HG03196 (cell line): ENCODE measurements at regions not wholly inside any gene's neighbourhood (a gene's known extent, or its start where the extent isn't known, plus 50 kb on each side); places are given as distances from the start of the nearest gene placed in this dataset.

Source experiments
- ATAC-seq: cut with Tn5 transposase; IDR thresholded peaks from one replicate; pipeline ENCODE4 v1.9.1; 2021; ENCODE audit not compliant: unreplicated experiment

DNA sequence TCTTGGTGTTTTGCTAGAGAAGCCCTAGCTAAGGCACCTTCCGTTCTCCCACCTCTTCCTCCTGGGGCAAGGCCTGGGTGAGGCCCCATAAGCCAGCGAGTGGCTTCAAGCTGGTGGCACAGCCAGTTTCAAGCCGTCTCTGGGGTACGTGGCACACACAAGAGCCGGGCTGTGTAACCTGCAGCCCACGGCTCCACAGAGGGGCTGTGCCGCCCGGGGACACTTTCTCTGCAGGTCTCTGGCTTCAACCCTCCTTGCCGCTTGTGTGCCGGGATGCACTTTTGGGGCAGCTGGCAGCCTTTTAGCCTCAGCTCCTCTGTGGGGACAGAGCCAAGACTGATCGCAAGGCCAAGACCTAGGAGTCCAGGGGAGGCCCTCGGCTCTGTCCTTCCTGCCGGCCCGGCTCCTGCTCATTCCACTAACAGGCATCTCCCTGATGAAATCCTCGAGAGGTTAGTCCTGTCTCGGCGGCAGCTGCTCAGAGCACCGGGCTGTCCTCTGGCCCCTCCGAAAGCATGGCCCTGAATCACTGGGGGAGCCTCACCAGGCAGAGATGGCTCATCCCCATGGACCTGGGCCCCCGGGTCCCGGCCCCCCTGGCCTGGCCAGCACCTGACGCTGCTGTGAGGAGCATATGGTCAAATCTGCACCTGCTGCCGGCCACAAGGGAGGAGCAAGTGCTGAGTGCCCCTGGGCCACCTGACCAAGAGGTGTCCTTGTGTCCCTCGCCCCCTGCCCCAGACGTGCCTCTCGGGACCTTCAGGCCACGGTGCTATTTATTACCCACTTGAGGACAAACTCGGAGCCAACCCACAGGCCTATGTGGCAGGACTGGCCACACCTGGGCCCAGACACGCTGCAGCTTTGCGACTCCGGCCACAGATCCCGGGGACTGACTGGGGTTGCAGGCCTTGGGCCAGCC lies 98.5 kb downstream of the METRNL start:
- no peak for ATAC-seq

DNA sequence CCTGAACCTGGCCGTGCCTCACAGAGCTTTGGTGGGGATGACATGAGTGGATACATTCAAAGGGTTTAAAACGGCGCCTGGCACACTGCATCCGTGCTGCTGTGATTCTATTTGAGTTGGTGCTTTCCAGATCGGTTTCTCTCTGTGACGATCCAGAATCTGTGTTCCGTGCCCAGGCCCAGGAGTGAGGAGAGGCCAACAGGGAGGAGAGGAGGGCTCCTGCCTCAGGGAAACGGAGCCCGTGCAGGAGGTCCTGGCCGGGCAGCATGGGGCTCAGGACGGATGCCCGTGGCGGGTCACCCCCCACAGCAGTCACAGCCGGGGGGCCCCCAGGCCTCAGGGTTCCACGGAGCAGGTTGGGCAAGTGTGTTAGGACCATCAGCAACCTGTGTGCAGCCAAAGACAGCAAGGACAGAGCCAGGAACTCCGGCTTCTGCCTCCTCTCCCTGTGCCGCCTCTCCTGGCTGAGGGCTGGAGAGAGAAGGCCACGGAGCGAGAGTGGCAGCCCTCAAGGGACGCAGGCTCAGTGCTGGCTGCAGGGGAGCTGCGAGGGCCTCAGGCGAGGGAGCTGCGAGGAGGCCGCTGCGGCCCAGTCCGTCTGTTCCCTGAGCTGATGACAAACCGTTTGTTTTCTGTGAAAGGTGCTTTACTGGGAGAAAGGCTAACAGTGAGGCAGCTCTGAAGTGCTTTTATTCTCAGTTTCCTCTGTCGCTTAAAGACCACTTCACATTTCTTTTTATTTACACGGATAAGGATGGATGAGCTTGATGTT lies 99.3 kb downstream of the METRNL start:
- ATAC-seq: no peak

DNA sequence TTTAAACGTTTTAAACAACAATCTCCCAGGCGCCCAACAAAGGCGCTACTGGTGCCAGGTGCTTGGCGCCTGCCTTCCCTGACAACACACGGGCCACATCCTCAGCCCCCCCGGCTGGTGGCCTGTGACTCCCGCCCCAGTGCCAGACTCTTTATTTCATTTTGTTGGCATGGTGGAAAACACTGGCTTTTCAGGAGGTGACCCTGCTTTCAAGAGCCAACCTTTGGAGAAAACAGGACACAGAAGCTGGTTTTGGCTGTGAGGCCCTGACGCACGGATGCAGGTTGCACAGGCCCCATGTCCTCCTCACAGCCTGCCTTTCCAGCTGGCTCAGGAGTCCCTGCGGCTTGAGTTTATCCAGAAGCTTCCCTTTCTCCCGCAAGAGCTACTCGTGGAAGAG lies 100.0 kb downstream of the METRNL start:
- ATAC-seq: no peak

DNA sequence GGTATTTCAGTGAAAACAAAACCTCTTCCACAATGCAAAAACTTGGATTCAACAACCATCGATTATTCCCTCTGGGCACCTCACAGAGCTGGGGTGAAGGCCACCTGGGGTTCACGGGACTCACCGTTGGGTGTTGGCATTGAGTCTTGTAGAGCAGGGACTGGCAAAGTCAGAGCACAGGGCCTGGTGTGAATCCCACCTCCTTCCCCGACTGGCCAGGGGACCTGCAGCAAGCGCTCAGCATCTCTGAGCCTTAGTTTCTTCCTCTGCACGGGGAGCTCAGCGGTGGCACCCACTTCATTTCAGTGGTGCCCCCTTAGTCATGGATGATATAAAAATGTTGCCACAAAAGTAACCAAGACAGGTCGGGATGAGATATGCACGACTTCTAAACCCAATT lies 100.4 kb downstream of the METRNL start:
- ATAC-seq: no peak

DNA sequence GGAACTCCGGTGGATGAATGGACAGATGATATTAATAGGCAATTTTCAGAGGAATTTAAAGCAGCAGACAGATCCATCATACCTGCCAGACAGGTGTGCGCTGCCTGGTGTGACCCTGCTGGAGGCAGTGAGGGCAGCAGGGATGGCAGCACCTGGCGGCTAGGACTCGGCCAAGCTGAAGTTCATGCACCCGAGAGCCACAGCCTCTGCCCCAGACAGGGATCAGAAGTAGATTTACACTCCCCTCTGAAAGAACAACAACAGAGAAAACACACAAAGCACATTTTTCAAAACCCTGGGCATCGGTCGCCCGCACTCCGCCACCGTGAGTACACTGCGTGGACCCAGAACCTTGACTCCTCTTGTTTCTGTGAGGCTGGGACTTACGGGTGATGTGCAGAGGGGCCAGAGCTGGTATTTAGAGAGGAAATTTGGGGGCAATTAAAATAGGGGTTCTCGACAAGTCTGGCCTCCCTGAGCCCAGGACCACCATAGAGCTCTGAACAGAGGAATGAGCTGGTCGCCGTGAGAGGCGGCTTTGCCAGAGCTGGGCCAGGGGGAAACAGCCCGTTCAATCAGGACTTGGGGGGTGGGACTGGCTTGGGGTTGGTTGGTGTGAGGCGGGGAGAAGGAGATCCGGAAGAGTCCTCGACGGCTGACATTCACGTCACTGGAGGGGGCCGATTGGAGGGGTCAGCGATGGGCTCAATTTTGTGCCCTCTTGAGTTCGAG lies 101.0 kb downstream of the METRNL start:
- ATAC-seq: no peak

DNA sequence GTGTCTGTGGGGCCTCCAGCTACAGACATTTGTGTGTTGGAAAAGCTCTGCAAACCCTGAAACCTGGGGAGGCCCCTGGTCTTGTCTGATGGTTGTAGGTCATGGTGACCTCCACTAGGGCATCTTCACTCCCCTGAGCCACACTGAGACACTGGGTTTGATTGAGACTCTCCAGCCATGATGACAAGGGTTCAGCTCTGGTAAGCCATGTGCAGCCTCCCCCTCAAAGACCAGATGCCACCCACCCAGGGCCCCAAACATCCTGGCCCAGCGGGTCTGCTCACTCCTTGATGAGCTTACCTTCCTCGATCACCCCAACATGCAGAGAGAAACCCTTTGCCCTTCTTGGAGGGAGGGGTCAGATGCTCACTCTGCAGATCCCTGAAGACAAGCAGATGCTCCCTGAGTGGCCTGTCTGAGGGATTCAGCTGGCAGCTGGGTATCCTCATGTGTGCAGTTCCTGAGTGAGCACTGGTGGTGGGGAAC lies 101.6 kb downstream of the METRNL start:
- ATAC-seq: no peak

DNA sequence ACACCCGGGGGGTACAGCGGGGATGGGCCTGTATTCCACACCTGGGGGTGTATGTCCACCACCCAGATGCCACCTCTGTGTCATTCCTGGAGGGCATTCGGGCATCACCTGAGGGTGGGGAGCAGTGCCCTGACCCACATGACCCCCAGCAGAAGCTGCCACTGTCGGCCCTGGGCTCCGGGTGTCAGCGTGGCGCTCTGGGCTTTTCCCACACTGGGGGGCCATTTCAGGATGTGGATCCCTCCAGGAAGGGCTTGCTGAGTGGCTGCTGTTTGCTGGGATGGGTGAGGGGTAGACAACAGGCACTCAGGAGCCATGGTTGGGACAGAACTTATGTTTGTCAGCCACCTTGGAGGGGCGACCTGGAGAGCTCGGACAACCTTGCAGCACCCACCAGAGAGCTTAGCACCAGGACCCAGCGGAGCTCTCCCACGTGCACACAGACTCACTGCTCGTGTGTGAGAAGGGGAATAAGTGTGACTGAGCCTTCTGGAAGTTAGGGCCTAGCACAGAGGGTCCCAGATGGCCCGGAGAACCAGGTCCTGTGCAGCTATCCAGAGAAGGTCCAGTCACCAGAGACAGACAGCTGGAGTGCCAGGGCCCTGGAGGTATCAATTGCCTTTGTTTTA lies 102.7 kb downstream of the METRNL start:
- ATAC-seq: no peak

DNA sequence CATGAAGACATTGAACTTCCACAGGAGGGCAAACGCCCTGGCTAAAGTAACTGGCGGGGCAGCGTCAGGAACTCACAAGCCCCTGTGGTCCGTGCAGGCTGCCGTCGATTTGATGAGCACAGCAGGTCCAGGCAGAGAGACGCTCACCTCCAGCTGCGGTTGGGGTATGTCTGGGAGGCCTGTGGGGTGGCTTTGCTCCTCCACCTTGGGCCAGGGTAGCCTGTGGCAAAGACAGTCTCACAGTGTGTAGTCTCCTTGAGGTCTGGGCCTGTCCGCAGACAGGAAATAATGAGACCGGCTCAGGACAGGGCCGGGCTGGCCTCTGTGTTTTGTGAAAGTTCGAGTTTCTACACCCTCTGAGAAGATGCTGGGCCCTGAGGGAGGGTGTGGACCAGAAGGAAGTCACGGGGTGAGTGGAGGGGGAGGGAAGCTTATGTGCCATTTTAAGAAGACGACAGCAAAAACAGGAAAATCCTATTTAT lies 103.3 kb downstream of the METRNL start:
- no peak for ATAC-seq

DNA sequence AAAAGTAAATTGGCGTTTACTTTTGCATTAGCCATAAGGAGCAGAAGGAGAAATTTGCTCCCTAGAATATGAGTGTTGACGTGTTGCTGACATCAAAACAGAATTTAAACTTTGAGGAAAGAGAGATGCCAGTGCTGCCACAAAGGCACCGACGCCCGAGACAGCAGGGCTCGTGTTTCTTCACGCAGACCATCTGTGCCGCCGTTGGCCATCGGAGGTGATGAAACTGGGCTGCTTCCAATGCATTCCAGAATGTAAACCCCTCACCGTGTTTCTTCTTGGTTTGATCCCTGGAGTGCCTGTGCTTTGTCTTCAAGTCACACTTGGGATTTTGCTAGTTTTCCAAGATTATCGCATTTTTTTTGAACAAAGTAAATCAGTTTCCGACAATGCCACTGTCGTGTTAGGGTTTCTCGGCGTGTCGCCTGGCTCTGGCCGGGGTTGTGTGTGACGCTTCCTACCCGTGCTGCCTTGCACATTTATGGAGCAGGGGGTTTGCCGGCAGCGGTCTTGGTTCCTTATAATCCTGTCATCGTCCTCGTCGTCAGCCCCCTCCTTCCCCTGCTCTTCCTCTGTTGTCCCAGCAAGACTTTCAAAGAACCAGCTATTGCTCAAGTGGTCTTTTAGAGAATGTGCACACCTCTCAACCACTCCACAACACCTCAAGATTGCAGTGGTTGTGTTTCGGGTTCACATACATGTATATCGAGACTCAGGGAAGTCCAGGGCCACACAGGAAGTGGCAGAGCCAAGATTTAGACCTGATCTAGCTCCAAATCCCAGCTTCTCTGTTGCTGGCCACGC lies 103.9 kb downstream of the METRNL start:
- no peak for ATAC-seq

DNA sequence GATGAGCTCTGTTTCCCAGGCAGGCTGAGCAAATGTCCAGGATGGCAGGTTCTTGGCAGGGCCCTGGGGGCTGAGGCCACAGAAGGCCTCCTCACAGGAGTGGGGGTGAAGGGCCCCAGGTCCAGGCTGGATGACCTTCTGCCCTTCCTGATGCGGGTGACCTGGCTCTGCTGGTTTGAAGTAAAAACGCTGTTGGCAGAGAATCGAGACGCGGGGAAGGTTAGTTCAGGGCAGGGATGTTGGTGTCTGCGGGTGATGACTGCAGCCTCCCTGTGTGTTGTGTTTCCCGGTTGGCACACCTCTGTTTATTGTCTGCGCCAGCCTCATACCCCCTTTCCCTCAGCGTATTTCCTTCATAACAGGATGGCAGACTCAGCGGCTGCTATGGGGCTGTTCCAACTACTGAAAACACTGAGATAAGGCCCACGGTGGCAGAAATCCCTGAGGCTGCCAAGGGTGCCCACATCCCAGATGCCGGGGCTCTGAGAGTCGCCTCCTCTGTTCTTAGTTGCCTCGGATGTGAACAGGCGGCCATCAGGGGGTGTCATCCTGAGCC lies 104.6 kb downstream of the METRNL start:
- ATAC-seq: no peak

DNA sequence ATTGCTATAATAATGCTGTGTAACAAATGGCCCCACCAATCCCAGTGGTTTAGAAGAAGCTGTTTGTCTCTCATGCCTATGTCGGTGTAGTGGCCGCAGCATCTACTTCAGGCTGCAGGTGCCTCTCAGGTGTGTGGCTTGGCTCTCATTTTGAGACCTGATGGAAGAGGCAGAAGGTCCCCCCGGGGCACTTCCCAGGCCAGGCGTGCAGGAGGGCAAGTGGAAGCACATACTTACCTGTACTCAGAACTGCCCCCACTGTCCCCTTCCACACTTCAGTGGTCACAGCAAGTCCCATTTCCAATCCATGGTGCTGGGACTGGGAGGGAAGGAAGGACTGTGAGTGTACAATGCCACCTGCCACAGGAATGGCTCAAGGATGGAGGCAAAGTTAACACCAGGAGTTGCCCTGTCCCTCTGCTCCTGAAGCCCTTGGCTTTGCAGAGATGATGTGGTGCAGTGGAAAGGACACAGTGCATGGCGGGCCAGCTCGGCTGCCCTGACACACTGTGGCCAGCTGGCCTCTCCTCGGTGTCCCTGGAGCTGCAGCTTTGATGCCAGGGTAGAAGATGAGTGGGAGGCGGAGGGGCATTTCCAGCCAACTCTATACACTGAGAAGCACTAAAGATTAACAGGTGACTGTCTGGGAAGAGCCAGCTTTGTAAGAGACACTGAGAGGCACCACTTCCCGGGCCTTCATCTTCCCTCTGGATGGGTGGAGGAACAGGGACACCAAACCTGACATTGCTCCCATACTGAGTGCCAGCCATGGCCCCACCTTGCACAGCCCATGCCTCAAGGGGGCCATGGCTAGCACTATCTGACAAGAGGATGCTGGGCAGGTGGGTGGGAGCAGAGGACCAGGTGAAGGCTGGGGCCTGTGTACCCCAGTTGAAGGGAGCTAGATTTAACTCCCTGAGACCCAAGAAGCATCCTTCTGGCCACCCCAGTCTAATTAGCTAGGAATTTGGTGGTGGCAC lies 105.9 kb downstream of the METRNL start:
- no peak for ATAC-seq

DNA sequence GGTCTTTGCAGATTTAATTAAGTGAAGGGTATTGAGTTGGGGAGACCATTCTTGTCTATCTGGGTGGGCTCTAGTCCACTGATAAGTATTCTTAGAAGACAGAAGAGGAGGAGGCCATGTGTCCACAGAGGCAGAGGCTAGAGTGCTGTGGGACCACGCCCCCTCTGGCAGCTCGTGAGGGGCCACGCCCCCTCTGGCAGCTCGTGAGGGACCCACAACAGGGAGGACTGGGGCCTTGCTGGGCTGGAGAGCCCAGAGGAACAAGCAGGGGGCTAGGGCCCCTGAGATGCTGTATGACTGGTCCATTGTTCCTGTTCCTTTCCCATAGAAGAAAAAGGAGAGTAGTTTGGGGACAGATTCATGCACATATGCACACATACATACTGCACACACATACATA lies 106.8 kb downstream of the METRNL start:
- no peak for ATAC-seq

DNA sequence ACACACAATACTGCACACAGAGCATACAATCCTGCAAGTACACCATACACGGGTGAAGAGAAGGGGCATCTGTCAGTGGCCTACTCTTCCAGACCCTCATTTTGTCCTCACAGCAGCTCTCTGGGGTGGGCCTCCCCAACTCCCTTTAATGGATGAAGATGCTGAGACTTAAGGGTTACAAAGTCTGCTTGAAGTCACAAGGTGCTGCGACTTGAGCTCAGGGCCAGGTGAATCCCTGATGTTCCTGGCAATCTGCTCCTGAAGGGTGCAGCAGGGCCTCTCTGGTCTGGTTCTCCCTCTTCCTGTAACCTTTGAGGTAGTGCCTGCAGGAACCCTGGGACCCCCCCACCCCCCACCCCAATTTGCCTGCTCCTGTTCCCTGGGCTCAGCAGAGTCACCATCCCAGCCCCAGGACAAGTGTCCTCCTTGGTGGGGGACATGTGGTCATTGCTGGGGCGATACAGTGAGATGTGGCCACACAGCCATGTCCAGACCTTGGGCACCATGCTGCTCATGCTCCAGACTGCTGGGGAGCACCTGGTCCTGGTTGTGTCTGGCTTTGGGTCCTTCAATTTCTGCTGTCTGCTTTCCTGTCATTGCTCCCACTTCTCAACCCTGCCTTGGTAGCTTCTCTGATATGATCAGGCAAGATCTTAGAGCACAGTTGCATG lies 107.5 kb downstream of the METRNL start:
- no peak for ATAC-seq

DNA sequence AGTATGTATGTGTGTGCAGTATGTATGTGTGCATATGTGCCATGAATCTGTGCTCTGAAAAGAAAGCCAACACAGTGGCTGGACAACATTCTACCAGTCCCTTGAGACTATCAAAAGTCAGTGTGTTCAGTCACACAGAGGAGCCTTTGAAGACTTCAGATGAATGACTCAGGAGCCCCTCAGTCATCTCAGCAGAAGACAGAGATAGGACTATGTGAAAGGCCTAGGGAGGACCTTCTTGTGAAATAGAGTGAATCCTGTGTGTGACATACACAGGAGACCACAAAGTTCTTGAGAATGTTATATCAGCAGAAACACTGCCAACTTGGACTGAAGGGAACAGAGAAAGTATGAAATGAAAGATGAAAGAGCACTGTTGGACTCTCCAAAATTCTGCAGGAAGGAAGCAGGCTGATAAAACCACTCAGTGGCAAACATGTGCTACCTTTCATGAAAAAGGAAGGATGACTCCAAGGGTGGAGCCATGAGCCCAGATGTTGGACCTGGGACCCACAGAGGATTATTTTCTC lies 108.4 kb downstream of the METRNL start:
- no peak for ATAC-seq

DNA sequence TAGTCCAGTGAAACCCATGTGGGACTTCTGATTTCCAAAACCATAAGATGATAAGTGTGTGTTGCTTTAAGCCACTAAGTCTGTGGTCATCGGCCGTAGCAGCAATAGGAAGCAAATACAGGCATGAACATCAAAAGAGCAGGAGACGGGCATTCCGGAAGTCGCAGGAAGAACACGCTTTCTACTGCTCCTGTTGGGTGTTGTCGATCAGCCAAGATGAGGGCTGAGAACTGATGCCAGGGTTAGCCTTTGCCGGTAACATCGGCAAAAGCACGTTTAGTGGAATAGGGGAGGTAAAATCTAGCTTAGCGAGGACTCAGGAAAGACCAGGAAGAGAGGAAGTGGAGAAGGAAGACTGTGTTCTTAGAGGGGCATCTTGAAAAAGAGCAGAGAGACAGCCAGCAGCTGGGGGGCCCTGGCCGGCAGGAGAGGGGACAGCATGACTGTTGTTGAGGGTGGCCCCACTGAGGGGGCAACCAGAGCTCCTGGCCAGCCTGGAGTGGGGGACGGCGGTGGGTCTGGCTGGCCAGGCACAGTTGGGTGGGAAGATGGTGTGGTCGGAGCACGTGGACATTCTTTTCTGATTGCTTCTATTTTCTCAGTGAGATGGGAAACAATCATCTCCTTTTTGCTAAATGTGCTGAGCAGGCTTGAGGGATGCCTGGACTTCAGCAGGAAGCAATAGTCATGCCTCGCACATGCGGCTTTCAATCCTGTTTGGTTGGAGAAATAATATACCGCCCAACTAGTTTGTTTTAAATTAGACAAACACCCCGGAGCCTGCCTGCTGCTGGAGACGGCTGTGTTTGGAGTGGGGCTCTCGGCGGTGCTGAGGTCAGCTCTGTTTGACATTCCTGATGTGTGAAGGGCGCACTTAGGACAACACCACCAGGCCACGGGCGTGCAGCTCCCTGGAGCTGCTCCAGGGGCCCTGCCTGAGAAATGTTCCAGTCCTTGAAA lies 109.9 kb downstream of the METRNL start:
- no peak for ATAC-seq

DNA sequence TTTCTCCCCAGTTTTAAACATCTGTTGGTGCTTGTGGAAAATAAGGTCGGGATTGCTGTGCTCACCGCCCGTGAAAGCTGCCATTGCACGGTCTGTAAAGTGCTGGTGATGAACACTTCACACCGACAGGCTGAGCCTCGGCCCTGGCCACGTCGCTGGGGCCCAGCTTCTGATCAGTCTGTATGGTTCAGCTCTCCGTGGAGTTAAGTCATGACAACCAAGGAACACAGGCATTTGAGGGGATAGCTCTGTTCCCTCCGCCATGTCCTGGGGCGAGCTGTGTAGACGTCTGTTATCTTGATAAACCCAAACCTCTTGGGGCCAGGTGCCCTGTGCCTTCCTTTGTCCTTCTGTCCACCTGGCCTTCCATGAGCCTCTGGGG lies 110.6 kb downstream of the METRNL start:
- ATAC-seq: no peak
